ENCODE measurements at regions not wholly inside any gene's neighbourhood (a gene's known extent, or its start where the extent isn't known, plus 50 kb on each side); places are given as distances from the start of the nearest gene placed in this dataset.

GRCh38 chrX:107348051-107348450 lies 101.4 kb upstream of the FRMPD3 start (continued):
- TF ChIP-seq USF2 (IDR thresholded peaks at IDR 0.05; ENCODE audit: low read length) = no peak
- TF ChIP-seq RFX5 (IDR thresholded peaks at IDR 0.05; ENCODE audit: borderline replicate concordance, low read depth, low read length) = no peak

Data from H1 (cell line).